ELR (cell line): ENCODE measurements at regions not wholly inside any gene's neighbourhood (a gene's known extent, or its start where the extent isn't known, plus 50 kb on each side); places are given as distances from the start of the nearest gene placed in this dataset.

ENCODE experiments used
- DNase-seq: peaks from one replicate; pipeline ENCODE4 v3.0.0-alpha.2; 2015; ENCODE audit warnings: low read depth

DNA sequence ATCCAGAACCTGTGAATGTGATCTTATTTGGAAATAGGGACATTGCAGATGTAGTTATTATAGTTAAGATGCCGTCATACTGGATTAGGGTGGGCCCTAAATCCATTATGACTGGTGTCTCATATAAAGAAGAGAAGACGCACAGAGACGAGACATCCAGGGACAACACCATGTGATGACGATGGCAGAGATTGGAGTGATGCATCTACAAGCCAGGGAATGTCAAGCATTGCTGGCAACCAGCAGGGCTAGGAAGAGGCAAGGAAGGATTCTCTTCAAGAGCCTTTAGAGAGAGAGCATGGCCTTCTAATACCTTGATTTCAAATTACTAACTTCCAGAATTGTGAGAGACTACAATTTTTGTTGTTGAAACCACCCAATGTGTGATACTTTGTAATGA lies 345.8 kb downstream of the PTEN start:
- no peak for DNase-seq

DNA sequence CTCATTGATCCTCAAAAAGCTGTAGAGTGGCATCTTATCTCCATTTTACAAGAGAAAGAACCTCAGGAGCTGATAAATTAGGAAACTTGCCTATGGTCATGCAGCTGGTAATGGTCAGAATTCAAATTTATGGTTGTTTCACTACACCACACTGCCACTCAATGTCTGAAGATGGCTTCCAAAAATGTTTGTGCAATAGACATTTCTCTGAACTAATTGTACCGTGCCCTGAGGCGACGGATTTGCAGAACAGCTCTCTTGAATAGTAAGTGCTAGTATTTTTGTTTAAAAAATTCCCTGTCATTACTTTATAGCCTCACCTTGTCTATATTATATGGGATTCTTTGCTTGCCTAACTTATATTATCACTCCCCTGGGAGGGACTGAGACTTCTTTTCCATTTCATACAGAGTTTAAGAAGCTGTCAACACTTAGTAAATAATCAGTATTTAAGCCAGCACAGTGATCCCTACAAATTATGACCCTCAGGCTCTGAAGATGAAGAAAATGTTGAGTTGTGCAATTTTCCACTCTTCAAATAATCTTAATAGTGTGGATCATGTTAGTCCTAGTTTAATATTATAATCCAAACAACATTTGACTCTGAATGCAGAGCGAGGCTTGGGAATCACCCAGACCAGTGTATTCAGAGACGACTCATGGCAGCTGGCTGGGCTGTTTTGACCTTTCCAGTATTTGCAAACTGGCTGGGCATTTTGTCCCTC lies 346.6 kb downstream of the PTEN start:
- peak; percentile 28 for DNase-seq

DNA sequence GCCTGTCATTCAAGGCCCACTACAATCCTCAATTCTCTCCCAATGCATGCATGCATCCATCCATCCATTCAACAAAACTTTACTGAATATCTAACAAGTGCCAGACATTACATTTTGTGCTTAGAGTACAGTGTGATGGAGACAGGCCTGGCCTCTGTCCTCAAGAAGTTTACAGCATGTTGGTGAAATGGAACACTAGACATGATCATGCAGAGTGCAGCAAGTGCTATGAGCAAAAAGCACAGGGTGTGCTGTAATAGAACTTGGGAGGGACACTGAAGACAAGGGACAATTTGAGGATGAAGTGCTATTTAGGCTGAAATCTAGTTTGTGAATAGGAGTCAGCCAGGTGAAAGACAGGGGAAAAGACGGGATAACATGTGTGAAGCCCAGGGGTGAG lies 347.8 kb downstream of the PTEN start:
- no peak for DNase-seq

DNA sequence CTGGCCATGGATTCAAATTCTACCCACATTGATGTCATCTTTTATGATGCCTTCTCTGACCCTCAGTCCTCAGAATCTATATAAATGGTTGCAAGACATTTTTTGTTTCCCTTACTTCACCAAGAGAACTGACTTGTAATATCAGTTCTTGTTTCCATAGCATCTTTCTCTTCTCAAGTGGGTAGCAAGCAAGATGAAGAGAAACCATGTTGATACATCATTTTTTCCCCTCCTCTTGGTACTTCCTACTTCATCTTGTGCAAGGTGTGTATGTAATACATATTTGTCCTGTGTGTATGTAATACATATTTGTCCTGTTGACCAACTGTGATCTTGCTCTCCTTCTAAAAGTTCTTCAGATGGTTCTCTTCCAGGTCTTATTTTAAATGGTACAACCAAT lies 348.6 kb downstream of the PTEN start:
- no peak for DNase-seq

DNA sequence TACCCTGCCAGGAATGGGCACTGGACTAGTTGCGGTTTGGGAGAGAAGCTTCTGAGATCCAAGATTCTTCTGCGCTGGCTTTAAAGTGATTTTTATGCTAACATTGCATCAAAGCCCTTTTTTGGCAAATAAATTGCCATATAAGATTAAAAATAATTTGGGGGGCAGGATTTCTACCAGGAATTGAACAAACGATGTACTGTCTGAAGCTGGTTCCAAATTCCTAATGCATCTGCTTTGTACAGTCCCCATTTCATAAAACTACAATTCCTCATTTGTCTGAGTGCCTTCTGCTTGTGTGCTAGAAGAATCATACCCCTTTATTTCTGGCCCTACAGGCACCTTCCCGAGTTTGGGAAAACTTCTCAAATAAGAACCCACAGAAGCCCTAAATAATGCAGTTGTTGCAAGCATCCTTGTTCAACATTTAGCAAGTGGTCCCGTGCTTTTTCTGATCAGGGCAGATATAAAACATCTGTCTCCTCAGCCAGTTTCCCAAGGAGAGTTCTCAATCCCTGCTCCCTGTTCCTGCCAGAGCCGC lies 349.7 kb downstream of the PTEN start:
- DNase-seq: no peak

DNA sequence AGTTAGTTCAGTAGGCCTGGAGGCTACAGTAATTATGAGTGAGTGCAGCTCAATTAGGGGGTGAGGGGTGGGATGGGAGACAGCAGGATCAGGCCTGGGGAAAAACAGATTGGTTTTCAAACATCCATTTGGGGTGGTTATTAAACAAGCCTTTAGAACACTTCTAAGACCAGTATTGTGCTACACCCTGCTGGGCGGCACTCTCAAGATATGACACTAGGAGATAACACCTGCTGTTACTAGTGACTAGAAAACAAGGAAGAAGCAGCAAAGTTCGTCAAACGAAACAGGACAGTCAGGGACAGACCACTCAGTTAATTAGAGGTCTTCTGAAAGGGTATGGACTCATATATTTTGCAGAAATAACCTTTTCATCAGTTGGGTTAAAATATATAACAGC lies 353.6 kb downstream of the PTEN start:
- DNase-seq: no peak

- no peak for DNase-seq
These were observed 354.9 kb downstream of the PTEN start for GRCh38 chr10:88218362-88218761.

DNA sequence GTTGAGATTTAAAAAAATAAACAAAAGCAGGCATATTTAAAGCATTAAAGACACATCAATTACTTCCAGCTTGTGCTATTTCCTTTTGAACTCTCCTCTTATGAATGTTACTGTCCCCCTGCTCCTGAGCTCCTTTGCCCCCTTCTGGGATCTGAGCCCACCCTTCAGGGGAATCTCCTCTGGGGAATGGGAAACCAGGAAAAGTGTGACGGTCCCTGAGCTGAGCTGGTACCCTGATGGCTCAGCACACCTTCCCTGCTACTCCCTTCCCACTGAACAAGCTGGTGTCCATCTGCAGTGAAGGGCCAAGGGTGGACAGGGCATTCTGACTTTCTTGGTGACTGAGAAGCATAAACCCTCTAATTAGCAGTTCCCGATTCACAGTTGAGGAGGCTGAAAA lies 356.3 kb downstream of the PTEN start:
- DNase-seq: no peak

DNA sequence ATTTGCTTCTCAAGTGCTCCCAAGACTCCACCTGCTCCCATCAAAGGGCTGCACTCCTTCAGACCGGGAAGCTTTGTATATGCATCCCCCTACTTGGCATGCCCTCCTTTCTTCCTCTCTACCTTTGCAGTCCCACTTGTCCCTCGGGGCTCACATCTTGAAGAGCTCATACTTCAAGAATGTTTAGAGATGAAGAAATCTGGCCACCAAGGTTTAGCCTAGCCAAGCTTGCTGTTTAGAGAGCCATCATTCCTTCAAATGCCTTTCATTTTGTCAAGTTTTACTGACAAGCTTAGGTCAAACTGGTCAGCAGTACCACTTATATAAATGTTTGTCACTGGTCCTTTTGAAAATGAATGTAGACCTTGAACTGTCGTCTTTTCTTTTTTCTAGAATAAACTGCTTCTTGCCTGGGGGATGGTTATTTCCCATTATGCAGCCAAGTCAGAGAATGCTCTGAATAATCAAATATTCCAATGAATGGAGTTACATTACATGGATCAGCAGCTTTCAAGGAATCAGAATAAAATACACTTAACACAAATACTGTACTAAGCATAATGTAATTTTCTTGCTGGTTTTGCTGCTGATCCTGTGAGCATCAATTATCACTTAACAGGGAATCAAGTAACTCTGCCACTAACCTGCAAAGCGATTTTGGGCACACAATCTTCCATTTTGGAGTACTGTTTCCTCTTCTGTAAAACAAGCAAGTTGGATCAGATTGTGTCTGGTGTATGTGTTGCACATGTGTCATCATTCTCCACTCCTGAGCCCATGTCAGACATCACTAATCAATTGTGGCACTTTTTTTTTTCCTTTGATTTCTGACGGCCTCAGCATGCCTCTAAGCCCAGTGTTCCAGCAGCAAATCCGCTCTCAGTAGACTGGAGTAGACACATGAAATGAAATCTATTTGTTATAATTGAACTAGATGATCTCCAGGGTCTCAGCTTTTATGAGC lies 357.9 kb downstream of the PTEN start:
- DNase-seq: no peak

DNA sequence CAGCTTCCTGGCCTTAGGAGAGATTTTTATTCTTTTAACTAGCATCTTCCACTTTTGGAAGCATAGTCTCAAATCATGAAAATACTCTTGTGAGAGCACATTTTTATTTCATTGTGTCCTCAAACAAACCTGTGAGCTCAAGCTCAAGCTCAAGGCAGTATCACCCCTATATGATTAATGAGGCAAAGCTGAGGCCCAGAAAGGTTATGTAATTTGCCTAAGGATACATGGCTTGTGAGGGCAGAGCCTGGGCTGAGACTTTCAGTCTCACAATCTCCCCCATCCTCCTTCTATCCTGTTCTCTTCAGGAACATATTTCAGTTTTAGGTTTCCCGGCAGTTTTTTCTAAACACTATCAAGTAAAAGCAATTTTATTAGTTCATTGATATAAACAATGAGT lies 359.5 kb downstream of the PTEN start:
- DNase-seq: no peak
